SHP77 (cell line): ENCODE measurements at regions not wholly inside any gene's neighbourhood (a gene's known extent, or its start where the extent isn't known, plus 50 kb on each side); places are given as distances from the start of the nearest gene placed in this dataset.
"Not testable (repeated sequence)": the region's sequence is repeated elsewhere in the genome, so short reads cannot be mapped to it uniquely, and the experiment has no call there.

Experiments used
- DNase-seq, 2 experiments: peaks; one replicate each; lab custom pipeline; 2025; lab: John Stamatoyannopoulos, UW

DNA sequence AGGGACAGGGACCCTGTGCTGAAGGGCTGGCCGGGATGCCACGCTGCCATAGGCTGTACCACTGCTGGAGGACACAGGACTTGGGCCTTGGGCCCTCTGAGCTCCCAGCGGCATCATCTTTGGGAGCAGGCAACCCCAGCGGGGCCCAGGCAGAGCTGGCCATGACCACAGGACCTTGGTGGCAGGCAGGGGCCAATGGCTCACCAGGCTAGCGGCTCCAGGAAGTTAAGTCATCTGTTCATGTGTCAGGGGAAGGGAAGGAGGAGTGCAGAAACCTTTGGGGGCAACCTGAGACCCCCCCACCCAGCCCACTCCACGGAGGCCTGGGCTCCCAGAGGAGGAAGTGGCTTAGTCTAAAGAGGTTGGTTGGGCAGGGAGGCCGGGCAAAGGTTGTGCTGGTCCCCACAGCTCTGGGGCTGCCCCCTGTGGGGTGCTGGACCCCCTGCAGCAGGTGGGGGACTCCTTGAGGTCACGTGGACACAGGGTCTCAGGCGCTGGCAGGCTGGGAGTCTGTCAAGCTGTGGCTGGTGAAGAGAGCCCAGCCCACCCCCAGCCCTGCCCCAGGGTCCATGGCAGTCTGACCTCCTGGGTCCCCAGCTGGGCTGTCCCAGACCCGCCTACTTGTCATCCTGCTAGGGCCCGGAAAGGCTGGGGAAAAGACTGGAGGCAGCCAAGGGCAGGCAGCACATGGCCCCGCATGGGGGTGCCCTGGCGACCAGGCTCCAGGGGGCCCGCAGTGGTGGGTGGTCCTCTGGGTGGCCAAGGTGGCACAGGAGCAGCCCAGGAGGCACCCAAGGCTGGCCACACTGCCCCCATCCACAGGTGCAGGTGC lies 184.3 kb downstream of the IGLL1 start:
- no peak for DNase-seq

DNA sequence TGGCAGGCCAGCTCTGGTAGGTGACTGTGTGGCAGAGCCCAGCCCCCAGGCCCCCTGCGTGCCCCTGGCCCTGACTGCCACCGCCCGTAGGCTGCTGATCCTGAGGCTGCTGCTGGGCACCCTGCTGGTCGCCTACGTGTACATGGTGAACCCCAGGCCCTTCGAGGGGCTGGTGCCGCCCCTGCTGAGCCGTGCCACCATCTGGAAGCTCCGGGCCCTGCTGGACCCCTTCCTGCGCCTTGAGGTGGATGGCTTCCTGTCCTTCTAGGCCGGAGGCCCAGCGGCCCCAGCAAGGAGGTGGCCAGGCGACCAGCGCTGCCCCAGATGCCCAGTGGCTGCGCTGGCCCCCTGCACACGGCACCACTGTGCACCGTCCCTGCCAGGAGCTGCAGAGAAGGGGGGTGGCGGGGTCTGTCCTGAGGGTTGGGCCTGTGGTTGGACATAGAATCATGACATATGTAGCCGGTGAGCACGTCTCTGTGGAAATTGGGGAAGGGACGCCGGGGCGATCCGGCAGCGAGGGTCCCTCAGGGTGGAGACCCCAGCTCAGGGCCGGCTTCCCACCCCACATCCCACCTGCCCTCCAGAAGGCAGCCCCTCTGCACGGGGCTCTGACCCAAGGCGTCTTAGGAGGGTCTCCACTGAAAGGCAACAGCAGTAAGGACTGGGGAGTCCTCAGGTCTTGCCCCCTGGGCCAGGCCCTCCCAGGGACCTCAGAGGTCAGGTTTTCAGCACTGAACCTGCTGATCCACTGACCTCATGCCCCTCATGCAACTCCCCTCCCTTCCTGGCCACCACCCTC lies 185.4 kb downstream of the IGLL1 start:
- no peak for DNase-seq

DNA sequence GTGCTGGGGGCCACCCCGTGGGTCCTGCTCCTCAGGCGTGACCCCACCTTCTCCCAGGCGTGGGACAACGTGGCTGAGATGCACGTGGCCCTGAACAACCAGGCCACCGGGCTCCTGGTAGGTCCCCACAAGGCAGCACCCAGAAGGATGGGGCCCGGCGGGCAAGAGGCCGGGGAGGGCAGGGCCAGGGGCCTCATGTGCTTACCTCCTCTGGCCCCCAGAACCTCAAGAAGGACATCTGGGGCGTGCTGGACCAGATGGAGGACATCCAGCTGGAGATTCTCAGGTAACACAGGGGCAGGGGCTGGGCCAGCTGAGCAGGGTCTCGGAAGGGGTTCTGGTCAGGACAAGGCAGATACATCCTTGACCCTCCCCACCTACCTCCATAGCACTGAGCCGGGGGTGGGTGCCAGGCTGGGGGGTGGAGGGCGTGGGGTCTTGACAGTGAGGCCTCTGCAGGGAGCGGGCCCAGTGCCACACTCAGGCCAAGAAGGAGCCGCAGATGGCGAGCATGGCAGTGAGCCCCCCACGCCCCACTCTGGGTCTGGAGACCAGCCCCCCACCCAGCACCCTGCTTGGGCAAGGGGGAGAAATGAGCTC lies 186.3 kb downstream of the IGLL1 start:
- no peak for DNase-seq

DNA sequence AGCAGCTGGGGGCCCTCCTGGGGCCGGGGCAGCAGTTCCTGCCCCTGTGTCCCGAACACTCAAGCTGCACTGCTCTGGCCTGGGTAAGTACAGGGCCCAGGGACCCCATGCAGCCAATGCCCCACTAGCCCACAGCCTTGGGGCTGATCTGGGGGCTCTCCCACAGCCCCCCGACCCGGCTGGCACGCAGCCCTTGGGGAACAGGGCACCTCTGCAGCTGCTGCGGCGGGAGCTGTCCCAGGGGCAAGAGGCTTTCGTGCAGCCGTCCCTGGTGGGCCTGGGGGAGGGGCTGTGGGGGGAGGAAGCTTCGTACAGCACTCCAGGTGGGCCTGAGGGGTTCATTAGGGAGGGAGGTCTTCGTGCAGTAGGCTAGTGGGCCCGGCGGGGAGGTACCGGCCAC lies 186.9 kb downstream of the IGLL1 start:
- not testable (repeated sequence) for DNase-seq

DNA sequence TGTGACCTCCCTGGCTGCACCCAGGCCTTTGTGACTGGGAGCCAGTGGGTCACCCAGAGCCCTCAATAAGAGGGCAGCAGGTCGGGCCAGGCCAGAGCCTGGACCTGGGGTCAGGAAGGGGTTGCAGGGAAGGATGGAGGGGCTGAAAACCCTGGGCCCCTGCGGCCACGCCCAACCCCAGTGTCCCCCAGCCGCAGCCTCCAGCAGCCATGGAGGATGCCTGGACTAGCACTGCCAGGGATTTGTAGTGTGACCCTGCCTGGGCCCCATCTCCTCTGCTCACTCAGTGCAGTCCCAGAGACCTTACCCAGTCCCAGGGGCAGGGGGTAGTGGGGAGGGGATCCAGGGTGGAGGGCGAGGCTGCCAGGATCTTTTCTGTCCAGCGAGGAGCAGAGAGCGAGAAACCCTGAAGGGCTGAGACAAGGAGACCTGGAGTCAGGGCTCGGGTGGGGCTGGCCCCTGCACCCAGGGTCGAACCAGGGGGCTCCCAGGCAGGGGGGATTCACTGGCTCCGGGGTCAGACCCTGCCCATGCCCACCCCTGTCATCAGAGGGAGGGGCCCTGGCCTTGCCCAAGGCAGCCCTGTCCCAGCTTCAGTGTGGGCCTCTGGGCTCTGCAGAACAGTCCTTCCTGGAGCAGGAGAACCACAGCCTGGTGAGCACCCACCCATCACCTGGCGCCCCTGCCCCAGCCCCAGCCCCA lies 187.5 kb downstream of the IGLL1 start:
- DNase-seq = no peak

DNA sequence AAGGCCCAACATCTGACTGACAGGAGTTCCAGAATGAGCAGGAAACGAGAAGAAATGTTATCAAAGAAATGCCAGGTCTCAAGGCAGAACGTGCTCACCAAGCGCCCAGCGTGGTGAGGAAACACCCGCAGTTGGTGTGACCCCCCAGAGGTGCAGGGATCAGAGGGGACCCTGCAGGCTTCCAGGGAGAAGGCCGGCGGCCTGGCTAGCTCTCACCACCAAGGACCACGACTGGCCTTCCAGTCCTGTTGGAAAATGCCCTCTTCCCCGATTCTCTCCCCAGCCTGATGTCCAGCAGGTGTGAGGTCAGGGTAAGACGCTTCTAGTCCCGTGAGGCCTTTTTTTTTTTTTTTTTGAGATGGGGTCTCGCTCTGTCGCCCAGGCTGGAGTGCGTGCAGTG lies 189.1 kb downstream of the IGLL1 start:
- DNase-seq = no peak

DNA sequence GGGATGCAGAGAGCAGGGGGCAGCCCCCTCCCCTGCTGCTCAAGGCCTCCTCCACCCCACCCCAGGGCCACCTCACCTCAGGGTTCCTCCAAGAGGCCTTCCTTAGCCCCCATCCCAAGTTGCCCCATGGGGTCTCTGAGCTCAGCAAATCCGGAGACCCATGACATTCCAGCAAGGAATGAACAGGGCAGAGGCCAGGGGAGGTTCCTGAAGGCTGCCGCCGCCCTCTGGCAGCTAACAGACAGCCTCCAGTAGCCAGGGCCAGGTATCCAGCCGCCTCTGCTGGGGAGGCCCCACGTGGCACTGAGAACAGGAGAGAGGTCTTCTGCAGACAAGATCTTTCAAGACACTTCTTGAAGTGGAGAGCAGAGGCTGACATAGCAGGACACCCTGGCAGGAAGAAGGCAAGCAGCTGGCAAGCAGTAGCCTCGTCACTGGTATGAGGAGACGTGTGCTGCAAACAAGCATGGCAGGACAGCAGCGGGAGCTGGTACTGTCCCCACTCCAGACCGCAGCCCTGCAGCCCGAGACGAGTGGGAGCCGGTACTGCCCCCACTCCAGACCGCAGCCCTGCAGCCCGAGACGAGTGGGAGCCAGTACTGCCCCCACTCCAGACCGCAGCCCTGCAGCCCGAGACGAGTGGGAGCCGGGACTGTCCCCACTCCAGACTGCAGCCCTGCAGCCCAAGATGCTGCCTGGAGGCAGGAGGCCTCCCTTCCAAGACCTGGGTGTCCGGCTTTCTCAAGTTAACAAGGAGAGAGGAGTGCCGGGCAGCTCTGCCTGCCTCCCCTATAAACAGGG lies 190.6 kb downstream of the IGLL1 start:
- DNase-seq = no peak

DNA sequence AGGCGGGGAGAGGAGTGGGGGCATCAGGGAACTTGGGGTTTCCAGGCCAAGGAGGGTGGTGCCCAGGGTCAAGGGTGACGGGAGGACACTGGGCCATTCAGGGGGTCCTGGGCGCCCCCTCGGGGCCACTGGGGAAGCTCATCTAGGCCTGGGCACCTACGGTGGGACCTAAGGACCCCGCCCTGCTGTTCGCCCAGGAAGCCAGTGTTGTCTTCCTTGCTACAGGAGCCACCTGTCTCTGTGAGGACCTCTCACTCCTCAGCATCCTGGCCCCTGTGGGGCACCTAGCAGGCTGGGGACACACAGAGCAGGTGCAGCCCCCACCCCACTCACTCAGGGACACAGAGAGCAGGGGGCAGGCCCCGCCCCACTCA lies 191.6 kb downstream of the IGLL1 start:
- DNase-seq = no peak

DNA sequence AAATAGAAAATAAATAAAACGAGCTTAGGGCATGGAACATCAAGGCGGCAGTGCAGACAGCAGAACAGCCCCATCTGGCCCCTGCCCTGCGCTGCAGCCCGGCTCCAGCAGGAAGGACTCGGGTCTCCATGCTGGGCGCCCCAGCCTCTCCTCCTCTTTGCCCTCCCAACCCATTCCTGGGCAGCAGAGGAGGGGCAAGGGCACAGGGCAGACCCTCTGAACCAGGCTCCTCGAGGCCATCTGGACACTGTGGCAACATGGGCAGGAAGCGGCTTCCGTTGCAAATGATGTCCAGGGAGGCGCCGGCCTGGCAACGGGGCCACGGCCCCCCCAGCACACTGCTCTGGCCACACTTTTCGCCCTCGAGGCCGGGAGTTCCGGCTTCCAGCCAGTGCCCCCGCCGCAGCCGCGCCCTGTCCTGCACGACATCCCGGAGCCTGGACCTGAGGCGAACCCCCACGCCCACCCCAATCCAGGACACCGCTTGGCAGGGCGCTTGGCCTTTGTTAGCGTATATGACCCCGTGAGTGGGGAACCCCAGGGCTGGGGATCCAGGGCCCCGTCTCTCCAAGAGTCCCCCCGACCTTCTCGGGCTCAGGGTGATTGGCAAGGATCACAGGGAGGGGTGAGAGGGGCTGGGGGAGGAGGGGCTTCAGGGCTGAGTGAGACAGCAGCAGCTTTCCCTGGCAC lies 192.1 kb downstream of the IGLL1 start:
- no peak for DNase-seq

DNA sequence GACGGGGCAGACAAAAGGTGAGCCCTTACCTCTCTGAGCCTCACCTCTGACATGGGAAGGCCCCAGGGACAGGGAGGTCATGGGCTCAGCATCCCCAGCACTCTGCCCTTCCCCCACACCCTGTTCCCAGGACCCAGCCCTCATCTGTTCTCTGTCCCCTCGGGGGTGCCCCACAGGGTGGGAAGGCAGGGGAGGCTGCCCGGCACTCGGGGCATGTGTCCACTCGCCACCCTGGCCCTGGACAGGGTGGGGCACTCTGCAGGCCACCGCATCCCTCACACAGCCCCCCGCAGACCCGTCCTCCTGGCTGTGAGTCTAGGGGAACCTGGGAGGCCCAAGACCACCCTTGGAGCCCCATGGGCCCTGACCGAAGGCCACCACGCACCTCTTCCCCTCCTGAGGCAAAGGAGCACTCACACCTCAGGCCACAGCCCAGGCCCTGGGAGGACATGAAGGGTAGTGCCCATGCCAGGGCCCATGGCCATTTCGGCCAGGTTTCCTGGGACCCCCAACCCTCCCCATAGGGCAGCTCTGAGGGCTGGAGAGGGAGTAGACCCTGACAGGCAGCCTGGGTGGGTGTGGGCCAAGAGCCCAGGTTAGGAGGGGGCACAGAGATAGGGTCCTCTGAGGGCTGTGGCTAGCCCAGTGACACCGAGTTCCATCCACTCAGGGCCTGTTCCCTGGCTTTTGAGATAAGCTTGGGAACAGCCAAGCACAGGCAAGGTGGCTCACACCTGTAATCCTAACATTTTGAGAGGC lies 193.1 kb downstream of the IGLL1 start:
- no peak for DNase-seq

DNA sequence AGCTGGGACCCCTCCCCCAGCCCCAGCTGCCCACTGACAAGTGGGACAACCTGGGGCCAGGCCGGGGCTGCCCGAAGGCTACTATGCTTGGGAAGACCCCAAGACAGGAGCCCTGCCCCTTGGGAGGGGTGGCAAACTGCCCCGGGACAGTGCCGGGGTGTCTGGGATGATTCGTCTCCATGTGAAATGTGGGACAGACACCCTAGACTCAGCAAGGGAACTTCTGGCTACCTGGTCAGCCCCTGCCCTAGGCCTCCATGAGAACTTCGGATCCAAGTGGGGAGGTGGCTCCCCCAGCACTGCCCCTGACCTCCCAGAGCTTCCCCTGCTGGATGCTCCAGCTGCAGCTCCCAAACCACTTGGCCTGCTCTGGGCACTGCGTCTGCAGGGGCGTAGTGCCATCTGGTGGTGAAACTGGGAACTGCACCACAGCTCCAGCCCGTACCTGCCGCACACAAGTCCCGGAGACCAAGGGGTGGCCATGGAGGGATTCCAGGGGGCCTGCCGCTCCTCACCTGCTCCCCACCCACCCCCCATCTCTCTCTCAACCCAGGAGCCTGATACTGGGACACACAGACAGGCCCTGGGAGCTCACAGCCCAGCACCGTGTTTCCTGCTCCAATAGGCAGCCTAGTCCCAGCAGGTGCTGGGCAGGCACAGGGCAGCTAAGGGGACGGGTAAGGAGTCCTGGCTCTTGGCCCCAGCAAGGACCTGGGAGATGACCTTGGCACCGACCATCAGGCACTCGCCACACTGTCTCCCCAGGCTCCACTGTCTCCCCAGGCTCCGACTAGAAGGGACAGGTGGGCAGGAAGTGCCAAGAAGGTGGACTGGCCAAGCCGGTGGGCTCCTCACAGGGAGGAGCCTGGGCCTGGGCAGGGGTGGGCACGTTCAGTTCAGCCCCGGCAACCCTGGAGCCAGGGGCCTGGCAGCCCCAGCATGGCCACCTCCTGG lies 194.1 kb downstream of the IGLL1 start:
- DNase-seq = peak; percentile 42 to 62

DNA sequence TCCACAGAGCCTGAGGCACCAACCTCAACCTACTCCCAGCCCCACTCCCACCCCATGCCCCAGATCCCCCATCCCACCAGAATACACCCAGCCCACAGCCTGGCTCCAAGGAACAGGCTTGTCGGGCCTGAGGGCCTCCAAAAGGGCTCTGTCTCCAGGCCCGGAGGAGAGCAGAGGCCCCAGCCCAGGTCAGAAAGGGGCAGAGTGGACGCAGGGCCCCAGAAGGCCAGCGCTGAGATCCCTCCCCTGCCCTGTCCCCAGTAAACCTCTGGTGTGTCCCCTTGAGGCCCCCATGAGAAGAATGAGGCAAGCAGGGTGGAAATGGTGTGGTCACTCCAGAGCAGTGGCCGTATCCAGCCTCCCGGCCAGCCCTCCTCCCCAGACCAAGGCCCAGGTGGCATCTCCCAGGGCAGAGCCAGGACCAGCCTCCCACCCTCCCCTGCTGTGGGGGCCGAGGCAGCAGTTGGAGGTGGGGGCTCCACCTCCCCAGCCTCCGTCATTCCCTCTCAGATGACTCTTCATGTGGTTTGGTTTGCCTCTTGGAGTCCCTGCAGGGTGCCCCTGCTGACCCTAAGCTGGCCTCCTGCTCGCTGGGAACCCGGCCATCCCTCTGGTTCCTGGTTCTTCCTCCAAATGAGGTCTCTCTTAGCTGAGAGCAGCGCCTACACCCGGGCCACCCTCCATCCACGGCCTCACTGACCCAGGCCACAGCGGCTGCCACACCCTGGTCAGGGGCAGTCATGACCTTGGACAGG lies 195.0 kb downstream of the IGLL1 start:
- no peak for DNase-seq

DNA sequence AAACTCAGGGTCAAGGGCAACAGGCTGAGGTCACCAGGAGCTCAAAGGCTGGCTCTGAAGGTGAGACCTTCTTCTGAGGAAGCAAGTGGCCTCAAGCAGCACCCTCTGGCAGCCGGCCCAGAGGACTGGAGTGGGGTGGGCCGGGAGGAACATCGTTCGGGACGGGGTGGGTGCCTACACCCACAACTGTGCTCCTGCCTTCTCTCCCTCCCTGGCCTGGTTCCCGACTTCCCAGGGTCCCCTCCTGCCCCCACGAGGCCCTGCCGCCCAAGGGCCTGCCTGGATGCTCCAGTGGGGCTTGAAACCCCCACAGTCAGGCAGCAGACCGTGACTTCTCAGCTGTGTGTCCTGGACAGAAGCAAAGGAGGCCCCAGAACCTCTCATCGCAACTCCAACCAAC lies 195.7 kb downstream of the IGLL1 start:
- no peak for DNase-seq

DNA sequence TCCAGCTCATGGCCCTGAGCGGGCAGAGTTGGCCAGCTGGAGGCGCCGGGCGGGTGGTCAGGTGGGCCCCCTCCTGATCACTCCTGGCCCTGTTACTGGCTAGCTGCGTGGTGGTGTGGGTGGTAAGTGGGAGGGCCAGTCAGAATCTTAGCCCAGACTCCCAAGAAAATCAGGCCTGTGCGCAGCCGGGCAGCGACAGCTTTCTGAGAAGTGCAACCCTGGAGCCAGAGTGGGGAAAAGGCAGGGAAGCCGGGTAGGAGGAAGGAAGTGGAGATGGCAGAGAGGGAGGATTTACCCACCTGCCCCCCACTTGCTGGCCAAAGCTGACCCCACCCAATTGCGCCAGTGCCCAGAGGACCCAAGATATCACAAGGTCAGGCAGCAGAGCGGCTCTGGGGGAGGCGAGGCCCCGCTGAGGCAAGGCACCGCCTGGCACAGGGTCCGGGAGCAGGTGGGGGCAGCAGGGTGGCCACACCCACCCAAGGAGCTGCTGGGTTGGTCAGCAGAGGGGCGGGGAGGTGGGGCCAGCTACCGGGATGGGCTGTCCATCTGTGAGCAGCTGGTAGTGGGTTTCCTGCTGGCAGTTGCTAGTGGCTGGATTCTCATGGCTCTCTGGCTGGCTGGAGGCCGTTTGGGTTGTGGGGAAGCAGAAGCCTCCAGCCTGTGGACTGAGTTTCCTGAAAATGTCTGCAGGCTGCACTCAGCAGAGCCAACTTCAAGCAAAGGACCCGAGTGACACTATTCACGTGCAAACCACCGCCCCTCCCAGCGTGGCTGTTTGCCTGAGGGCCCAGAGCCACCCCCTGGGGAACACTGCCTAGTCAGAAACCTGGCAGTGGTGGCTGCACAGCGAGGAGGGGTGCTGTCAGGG lies 196.4 kb downstream of the IGLL1 start:
- peak; percentile 33 to 69 for DNase-seq

DNA sequence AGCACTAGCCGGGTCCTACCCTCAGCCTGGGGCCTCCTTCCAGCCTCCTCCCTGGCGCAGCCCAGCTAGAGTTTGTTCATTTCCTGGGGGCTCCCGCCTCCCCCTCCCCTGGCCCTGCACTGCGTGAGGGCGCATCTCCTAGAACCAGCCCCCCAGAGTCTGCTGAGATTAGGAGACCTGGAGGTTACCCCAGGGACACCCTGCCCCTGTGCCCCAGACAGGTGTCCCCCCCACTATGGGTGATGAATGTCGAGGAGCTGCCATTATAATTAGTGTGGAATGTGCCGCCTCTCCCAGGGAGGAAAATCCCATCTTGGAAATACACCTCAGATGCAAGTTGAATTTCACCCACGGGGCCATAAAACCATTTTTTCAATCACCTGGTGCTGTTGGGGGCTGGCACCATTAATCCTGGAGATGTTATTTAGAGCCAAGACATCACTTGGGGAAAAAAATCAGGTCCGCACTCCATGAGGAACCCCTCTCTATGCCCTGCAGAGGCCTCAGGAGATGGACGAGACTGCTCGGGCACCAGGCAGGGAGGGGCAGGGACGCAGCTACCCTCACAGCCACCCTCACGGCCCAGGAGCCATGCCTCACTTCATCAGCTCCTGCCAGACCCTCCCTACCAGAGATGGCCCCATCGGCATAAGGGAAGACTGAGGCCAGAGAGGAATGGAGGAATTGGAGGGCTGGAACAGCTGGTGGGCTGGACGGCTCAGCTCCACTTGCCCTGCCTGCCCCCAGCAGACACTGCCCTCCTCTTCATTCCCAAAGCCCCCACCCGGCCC lies 197.5 kb downstream of the IGLL1 start:
- no peak for DNase-seq

DNA sequence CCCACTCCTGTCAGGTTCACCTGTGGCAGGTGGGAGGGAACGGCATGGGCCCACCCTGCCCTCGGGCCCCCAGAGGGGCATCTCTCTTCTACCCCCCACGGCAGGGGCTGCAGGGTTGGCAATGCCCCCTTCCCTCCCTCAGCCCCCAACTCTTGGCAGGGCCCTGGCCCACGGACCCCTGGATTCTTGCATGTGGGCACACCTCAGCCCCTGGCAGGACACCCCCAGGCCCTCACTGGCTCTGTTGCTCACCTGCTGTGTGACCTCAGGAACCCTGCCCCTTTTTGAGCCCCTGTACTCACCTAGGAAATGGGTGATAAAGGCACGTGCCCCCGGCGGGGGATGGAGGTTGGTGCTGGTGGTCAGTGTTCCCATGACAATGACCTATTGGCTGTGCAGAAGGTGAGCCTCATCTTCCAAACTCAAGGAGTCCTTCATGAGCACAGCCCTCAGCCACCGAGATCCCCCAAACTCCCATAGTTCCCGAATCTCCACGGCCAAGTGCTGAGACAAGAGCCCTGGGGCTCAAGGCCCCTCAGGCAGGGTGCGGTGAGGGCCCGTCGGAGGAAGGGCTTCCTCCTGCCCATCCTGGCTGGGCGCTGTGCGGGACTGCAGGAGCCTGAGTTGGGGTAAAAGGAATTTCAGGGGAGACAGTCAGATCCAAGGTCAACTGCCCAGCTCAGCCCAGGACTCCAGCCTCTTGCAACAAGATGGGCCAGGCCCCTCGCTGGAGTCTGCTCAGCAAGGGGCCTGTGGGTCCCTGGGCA lies 198.2 kb downstream of the IGLL1 start:
- DNase-seq = no peak
